Ovary (tissue), 3 donors: ENCODE measurements at regions not wholly inside any gene's neighbourhood (a gene's known extent, or its start where the extent isn't known, plus 50 kb on each side); places are given as distances from the start of the nearest gene placed in this dataset.

Source experiments
- CTCF ChIP-seq, 3 donors: fragments of 450-650 bp in 2 of 3; fragments of 200-600 bp in 1 of 3; IDR thresholded peaks; one replicate each; pipeline versions ENCODE4 v1.5.1 to v1.8.0; 2016 to 2022; ENCODE audit warnings: antibody characterized with exemption in 3 of 3, mild to moderate bottlenecking in 1 of 3
- EP300 ChIP-seq: sonication (generic); formaldehyde crosslinking; IDR thresholded peaks from one replicate; pipeline ENCODE4 v1.6.1; 2017; ENCODE audit warnings: antibody characterized with exemption
- donor health status: DM: no; HTN: no; CAD: no.

- no peak for TF ChIP-seq CTCF (IDR thresholded peaks at IDR 0.05)
- TF ChIP-seq EP300 = no peak
Observed at GRCh38 chr5:85656050-85656449, 961.7 kb upstream of the COX7C start.
